ENCODE measurements at regions not wholly inside any gene's neighbourhood (a gene's known extent, or its start where the extent isn't known, plus 50 kb on each side); places are given as distances from the start of the nearest gene placed in this dataset.

GRCh38 chr1:187264995-187265602 is 436.4 kb downstream of the PLA2G4A start:
- H3K4me1 Mint-ChIP-seq = no peaks in the 10 kb centered on the region
- no peak for DNase-seq
- H3K9me3 Mint-ChIP-seq = peaks cover 0 to 53% (median 8%) of the 10 kb centered on the region in 6 donors
- no peak overlapping the region for H3K4me3 Mint-ChIP-seq
- no peaks in the 10 kb centered on the region for H3K36me3 Mint-ChIP-seq
- no peak overlapping the region for H3K27ac Mint-ChIP-seq
- peaks cover 0 to 1% (median 0%) of the 10 kb centered on the region in 3 donors for H3K27me3 Mint-ChIP-seq (ENCODE audit: low read depth in 3 of 3)

GRCh38 chr1:187266051-187266450 is 437.3 kb downstream of the PLA2G4A start:
- no peaks in the 10 kb centered on the region for H3K27me3 Mint-ChIP-seq (ENCODE audit: low read depth in 3 of 3)
- no peak overlapping the region for H3K27ac Mint-ChIP-seq
- no peak overlapping the region for H3K4me3 Mint-ChIP-seq
- no peaks in the 10 kb centered on the region for H3K36me3 Mint-ChIP-seq
- no peak for DNase-seq
- H3K9me3 Mint-ChIP-seq = peaks cover 0 to 61% (median 6%) of the 10 kb centered on the region in 6 donors
- no peaks in the 10 kb centered on the region for H3K4me1 Mint-ChIP-seq

GRCh38 chr1:187267827-187268226 is 439.1 kb downstream of the PLA2G4A start:
- Mint-ChIP-seq H3K36me3 (no peaks in the 10 kb centered on the region), H3K9me3 (peaks cover 0 to 62% (median 6%) of the 10 kb centered on the region in 6 donors), H3K27ac (no peak overlapping the region), H3K27me3 (ENCODE audit: low read depth in 3 of 3) (no peaks in the 10 kb centered on the region), H3K4me3 (no peak overlapping the region), H3K4me1 (no peaks in the 10 kb centered on the region)
- no peak for DNase-seq

GRCh38 chr1:187270256-187270655 is 441.5 kb downstream of the PLA2G4A start:
- no peaks in the 10 kb centered on the region for H3K4me1 Mint-ChIP-seq
- no peaks in the 10 kb centered on the region for H3K36me3 Mint-ChIP-seq
- no peak overlapping the region for H3K27ac Mint-ChIP-seq
- DNase-seq = no peak
- H3K9me3 Mint-ChIP-seq = peaks cover 0 to 52% (median 10%) of the 10 kb centered on the region in 6 donors
- H3K4me3 Mint-ChIP-seq = no peak overlapping the region
- peaks cover 0 to 2% (median 0%) of the 10 kb centered on the region in 3 donors for H3K27me3 Mint-ChIP-seq (ENCODE audit: low read depth in 3 of 3)

- no peaks in the 10 kb centered on the region for H3K4me1 Mint-ChIP-seq
- H3K27me3 Mint-ChIP-seq (ENCODE audit: low read depth in 3 of 3) = peaks cover 0 to 3% (median 0%) of the 10 kb centered on the region in 3 donors
- H3K36me3 Mint-ChIP-seq = no peaks in the 10 kb centered on the region
- no peak for DNase-seq
- no peak overlapping the region for H3K4me3 Mint-ChIP-seq
- peaks cover 0 to 33% (median 10%) of the 10 kb centered on the region in 6 donors for H3K9me3 Mint-ChIP-seq
- H3K27ac Mint-ChIP-seq = no peak overlapping the region
Measured at GRCh38 chr1:187275346-187275745, 446.6 kb downstream of the PLA2G4A start.

GRCh38 chr1:187275985-187276575 is 447.3 kb downstream of the PLA2G4A start:
- peaks cover 0 to 3% (median 0%) of the 10 kb centered on the region in 3 donors for H3K27me3 Mint-ChIP-seq (ENCODE audit: low read depth in 3 of 3)
- no peak overlapping the region for H3K4me3 Mint-ChIP-seq
- no peaks in the 10 kb centered on the region for H3K36me3 Mint-ChIP-seq
- DNase-seq = no peak
- no peaks in the 10 kb centered on the region for H3K4me1 Mint-ChIP-seq
- H3K27ac Mint-ChIP-seq = no peak overlapping the region
- peaks cover 0 to 35% (median 9%) of the 10 kb centered on the region in 6 donors for H3K9me3 Mint-ChIP-seq

GRCh38 chr1:187276677-187277076 is 447.9 kb downstream of the PLA2G4A start:
- H3K4me1 Mint-ChIP-seq = no peaks in the 10 kb centered on the region
- H3K27me3 Mint-ChIP-seq (ENCODE audit: low read depth in 3 of 3) = peaks cover 0 to 3% (median 0%) of the 10 kb centered on the region in 3 donors
- no peak for DNase-seq
- H3K27ac Mint-ChIP-seq = no peak overlapping the region
- no peak overlapping the region for H3K4me3 Mint-ChIP-seq
- peaks cover 0 to 33% (median 9%) of the 10 kb centered on the region in 6 donors for H3K9me3 Mint-ChIP-seq
- no peaks in the 10 kb centered on the region for H3K36me3 Mint-ChIP-seq

- H3K27ac Mint-ChIP-seq = no peak overlapping the region
- peaks cover 0 to 26% (median 8%) of the 10 kb centered on the region in 6 donors for H3K9me3 Mint-ChIP-seq
- H3K27me3 Mint-ChIP-seq (ENCODE audit: low read depth in 3 of 3) = peaks cover 0 to 2% (median 0%) of the 10 kb centered on the region in 3 donors
- no peaks in the 10 kb centered on the region for H3K4me1 Mint-ChIP-seq
- H3K36me3 Mint-ChIP-seq = no peaks in the 10 kb centered on the region
- no peak overlapping the region for H3K4me3 Mint-ChIP-seq
- DNase-seq = no peak
Measured at GRCh38 chr1:187280031-187280430, 451.3 kb downstream of the PLA2G4A start.

GRCh38 chr1:187281085-187281484 is 452.3 kb downstream of the PLA2G4A start:
- Mint-ChIP-seq H3K27ac (no peak overlapping the region), H3K4me1 (no peaks in the 10 kb centered on the region), H3K4me3 (no peak overlapping the region), H3K36me3 (no peaks in the 10 kb centered on the region), H3K9me3 (peaks cover 0 to 17% (median 7%) of the 10 kb centered on the region in 6 donors), H3K27me3 (ENCODE audit: low read depth in 3 of 3) (peaks cover 0 to 2% (median 0%) of the 10 kb centered on the region in 3 donors)
- DNase-seq = no peak

- H3K27ac Mint-ChIP-seq = no peak overlapping the region
- H3K9me3 Mint-ChIP-seq = peaks cover 9 to 36% (median 17%) of the 10 kb centered on the region in 6 donors
- no peaks in the 10 kb centered on the region for H3K36me3 Mint-ChIP-seq
- H3K4me1 Mint-ChIP-seq = no peaks in the 10 kb centered on the region
- no peak overlapping the region for H3K4me3 Mint-ChIP-seq
- peaks cover 0 to 2% (median 0%) of the 10 kb centered on the region in 3 donors for H3K27me3 Mint-ChIP-seq (ENCODE audit: low read depth in 3 of 3)
- no peak for DNase-seq
Measured at GRCh38 chr1:187283984-187284383, 455.2 kb downstream of the PLA2G4A start.

- Mint-ChIP-seq H3K4me1 (no peaks in the 10 kb centered on the region), H3K27me3 (ENCODE audit: low read depth in 3 of 3) (peaks cover 0 to 2% (median 0%) of the 10 kb centered on the region in 3 donors), H3K27ac (no peak overlapping the region), H3K9me3 (peaks cover 8 to 63% (median 29%) of the 10 kb centered on the region in 6 donors), H3K36me3 (no peaks in the 10 kb centered on the region), H3K4me3 (no peak overlapping the region)
- no peak for DNase-seq
Measured at GRCh38 chr1:187294421-187295201, 465.9 kb downstream of the PLA2G4A start.

GRCh38 chr1:187300081-187300480 is 471.3 kb downstream of the PLA2G4A start:
- no peak for DNase-seq
- peaks cover 0 to 3% (median 0%) of the 10 kb centered on the region in 3 donors for H3K36me3 Mint-ChIP-seq
- no peaks in the 10 kb centered on the region for H3K4me1 Mint-ChIP-seq
- peaks cover 13 to 36% (median 25%) of the 10 kb centered on the region in 6 donors for H3K9me3 Mint-ChIP-seq
- H3K27me3 Mint-ChIP-seq (ENCODE audit: low read depth in 3 of 3) = no peaks in the 10 kb centered on the region
- no peak overlapping the region for H3K4me3 Mint-ChIP-seq
- H3K27ac Mint-ChIP-seq = no peak overlapping the region

GRCh38 chr1:187306710-187307415 is 478.1 kb downstream of the PLA2G4A start:
- H3K27me3 Mint-ChIP-seq (ENCODE audit: low read depth in 3 of 3) = no peaks in the 10 kb centered on the region
- no peak overlapping the region for H3K4me3 Mint-ChIP-seq
- peaks cover 0 to 3% (median 0%) of the 10 kb centered on the region in 3 donors for H3K36me3 Mint-ChIP-seq
- H3K4me1 Mint-ChIP-seq = no peaks in the 10 kb centered on the region
- no peak for DNase-seq
- H3K27ac Mint-ChIP-seq = no peak overlapping the region
- H3K9me3 Mint-ChIP-seq = peaks cover 13 to 41% (median 20%) of the 10 kb centered on the region in 6 donors
